Cardiac muscle cell (in vitro differentiated cells and primary cell): ENCODE measurements at regions not wholly inside any gene's neighbourhood (a gene's known extent, or its start where the extent isn't known, plus 50 kb on each side); places are given as distances from the start of the nearest gene placed in this dataset.

Experiments used
- DNase-seq, 2 donors: peaks; one replicate each; pipeline versions ENCODE4 v3.0.0 to v3.0.0-alpha.2; 2010 to 2017; ENCODE audit warnings: low read depth in 1 of 2, low spot score in 1 of 2
- H3K27ac ChIP-seq: fragments of 200-600 bp; sonication (generic); 2 replicates; pipeline ENCODE4 v1.5.1; 2016
- H3K27me3 ChIP-seq: fragments of 200-600 bp; sonication (generic); 2 replicates; pipeline ENCODE4 v1.6.0; 2016; ENCODE audit warnings: control low read depth
- H3K36me3 ChIP-seq: fragments of 200-600 bp; sonication (generic); 2 replicates; pipeline ENCODE4 v1.5.1; 2016; ENCODE audit warnings: control low read depth
- H3K4me1 ChIP-seq: fragments of 200-600 bp; sonication (generic); 2 replicates; pipeline ENCODE4 v1.8.1; 2017; ENCODE audit warnings: low read depth, mild to moderate bottlenecking, mixed run types
- H3K4me3 ChIP-seq: fragments of 200-600 bp; sonication (generic); 2 replicates; pipeline ENCODE4 v1.5.1; 2016; ENCODE audit warnings: mild to moderate bottlenecking
- H3K9me3 ChIP-seq: fragments of 200-600 bp; sonication (generic); 2 replicates; pipeline ENCODE4 v1.5.1; 2017; ENCODE audit warnings: low read depth, mild to moderate bottlenecking, control low read depth
- TF ChIP-seq, protein P1 (sequence below): IDR thresholded peaks from 2 replicates; pipeline ENCODE4 v1.5.1; 2012; ENCODE audit warnings: low read depth, mild to moderate bottlenecking, low read length

DNA sequence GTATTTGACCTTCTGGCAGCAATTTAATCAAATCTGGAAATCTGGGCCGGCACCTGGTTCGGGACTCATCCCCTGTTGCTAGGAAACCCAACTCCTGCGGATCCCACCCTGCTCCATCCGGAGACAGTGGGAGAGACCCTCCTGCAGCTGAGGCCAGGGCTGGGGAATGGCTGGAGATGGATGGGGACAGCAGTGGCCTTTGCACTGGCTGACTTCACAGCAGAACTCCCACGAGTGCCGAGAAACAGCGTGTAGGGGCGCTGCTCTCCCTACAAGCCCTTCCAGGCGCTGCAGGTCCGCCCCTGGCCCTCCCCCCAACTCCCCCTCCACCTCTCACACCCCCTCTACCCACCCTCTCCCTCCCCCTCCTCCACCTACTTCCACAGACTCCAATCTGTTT lies 105.8 kb upstream of the PPP1R26 start:
- TF ChIP-seq, protein P1, sequence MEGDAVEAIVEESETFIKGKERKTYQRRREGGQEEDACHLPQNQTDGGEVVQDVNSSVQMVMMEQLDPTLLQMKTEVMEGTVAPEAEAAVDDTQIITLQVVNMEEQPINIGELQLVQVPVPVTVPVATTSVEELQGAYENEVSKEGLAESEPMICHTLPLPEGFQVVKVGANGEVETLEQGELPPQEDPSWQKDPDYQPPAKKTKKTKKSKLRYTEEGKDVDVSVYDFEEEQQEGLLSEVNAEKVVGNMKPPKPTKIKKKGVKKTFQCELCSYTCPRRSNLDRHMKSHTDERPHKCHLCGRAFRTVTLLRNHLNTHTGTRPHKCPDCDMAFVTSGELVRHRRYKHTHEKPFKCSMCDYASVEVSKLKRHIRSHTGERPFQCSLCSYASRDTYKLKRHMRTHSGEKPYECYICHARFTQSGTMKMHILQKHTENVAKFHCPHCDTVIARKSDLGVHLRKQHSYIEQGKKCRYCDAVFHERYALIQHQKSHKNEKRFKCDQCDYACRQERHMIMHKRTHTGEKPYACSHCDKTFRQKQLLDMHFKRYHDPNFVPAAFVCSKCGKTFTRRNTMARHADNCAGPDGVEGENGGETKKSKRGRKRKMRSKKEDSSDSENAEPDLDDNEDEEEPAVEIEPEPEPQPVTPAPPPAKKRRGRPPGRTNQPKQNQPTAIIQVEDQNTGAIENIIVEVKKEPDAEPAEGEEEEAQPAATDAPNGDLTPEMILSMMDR: no peak
- Histone ChIP-seq H3K4me1 (no peaks in the 10 kb centered on the region), H3K27me3 (no peaks in the 10 kb centered on the region), H3K4me3 (no peak overlapping the region), H3K9me3 (no peaks in the 10 kb centered on the region), H3K36me3 (no peaks in the 10 kb centered on the region), H3K27ac (no peak overlapping the region)
- no peak for DNase-seq

DNA sequence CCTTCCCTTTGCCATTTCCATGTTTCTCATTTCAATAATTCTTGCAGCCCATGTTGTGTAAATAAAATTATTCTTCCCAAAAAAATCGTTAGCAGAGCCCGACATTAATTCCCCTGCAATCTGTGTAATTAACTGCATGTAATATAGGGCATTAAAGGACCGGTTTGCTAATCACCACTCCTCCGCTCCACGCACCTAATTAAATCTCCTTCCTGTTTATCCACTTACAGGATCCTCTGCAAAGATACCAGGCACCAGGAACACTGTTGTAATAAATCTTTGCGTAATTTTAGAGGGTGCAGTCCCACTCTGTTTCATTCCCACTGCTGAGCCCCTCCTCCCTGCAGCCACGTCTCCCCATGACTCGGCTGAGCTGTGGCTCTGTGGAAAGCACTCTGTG lies 105.0 kb upstream of the PPP1R26 start:
- H3K9me3 ChIP-seq: no peaks in the 10 kb centered on the region
- H3K27ac ChIP-seq: no peak overlapping the region
- no peak overlapping the region for H3K4me3 ChIP-seq
- DNase-seq: no peak
- H3K36me3 ChIP-seq: no peaks in the 10 kb centered on the region
- no peaks in the 10 kb centered on the region for H3K27me3 ChIP-seq
- no peaks in the 10 kb centered on the region for H3K4me1 ChIP-seq
- TF ChIP-seq, protein P1: no peak

DNA sequence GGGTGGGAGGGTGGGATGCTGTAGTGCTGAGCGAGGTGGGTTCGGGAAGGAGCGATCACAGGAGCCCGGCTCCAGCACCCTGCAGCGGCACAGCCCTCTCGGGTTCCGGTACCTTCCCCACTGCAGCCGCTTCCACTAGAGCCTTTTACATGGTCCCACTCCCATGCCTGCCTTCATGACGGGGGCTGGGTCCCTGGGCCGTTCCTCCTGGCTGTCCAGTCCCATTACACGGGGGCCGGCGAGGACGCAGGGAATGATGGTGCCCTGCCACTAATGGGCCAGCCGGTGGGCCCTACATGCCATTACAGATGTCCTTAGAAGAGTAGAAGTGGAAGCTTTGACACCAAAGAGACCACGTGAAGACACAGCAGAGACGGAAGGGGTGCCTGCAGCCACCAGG lies 104.6 kb upstream of the PPP1R26 start:
- H3K27me3 ChIP-seq: no peaks in the 10 kb centered on the region
- no peak overlapping the region for H3K4me3 ChIP-seq
- no peaks in the 10 kb centered on the region for H3K36me3 ChIP-seq
- no peaks in the 10 kb centered on the region for H3K9me3 ChIP-seq
- DNase-seq: no peak
- no peak overlapping the region for H3K27ac ChIP-seq
- H3K4me1 ChIP-seq: no peaks in the 10 kb centered on the region
- TF ChIP-seq, protein P1: no peak

DNA sequence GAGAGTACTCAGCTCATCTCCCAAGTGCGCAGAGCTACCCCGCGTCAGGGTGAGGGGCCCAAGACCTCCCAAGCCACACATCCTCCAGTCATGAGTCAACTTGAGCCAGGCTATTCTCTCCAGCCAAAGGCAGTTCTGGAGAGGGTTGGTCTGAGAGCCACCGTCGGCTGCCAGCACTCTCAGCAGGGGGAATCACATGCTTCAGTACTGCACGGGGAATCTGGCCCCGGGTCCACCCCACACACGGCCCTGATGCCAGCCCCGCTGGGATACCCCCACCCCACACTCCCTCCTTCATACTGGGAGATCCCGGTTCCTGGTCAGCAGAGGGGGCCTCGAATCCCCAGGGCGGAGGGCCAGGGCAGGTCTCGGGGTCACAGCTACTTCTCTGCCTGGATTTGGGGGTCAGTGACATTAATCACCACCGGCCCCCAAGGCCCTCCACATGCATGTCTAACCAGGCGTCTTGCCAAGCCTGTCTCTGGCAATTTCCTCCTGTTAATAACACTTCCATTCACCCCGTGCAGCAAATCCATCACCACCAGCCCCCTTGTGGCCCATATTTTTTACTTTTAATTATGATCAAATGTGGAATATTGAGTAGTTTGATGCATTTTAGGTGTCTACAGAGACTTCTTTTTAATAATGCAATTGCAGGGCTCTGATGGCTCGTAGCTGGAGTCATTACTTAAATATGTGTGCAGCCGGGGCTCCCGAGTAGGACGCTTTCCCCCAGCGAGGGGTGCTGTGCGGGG lies 102.9 kb upstream of the PPP1R26 start:
- Histone ChIP-seq H3K4me1 (no peaks in the 10 kb centered on the region), H3K36me3 (no peaks in the 10 kb centered on the region), H3K4me3 (no peak overlapping the region), H3K9me3 (no peaks in the 10 kb centered on the region), H3K27ac (no peak overlapping the region), H3K27me3 (no peaks in the 10 kb centered on the region)
- DNase-seq: no peak
- TF ChIP-seq, protein P1: no peak

DNA sequence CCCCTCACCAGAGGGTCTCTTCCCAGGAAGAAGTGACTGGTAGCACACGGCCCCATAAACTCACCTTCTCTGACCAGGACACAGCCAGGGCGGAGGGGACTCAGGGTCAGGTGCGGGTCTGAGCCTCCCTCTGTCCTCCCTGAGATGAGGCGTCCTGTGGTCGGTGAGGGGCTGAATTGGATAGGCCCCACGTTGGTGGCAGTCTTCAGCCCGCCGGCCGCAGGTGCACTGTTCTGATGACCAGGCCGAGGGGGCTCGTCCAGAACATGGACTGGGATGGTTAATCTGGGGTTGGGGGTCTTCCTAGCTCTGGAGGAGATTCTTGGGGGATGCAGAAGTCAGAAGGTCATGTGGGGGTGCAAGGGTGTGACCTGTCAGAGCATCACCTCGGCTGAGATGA lies 102.2 kb upstream of the PPP1R26 start:
- H3K36me3 ChIP-seq: no peaks in the 10 kb centered on the region
- TF ChIP-seq, protein P1: no peak
- H3K4me1 ChIP-seq: no peaks in the 10 kb centered on the region
- no peak for DNase-seq
- no peaks in the 10 kb centered on the region for H3K27me3 ChIP-seq
- no peak overlapping the region for H3K27ac ChIP-seq
- no peaks in the 10 kb centered on the region for H3K9me3 ChIP-seq
- no peak overlapping the region for H3K4me3 ChIP-seq
